Stimulated activated memory B cell treated with anti-CD40 and anti-IgM and Interleukin-4, amounts not matched to agents 10 μg/mL and 1 μg/mL and 100 μg/mL, for 72 hours (primary cell): ENCODE measurements at regions not wholly inside any gene's neighbourhood (a gene's known extent, or its start where the extent isn't known, plus 50 kb on each side); places are given as distances from the start of the nearest gene placed in this dataset.

ENCODE experiments used
- ATAC-seq: fragments of 150-1000 bp; cut with Tn5 transposase; 2 replicates; pipeline ENCODE4 v1.10.0; 2021
- H3K27ac Mint-ChIP-seq: one replicate; pipeline ENCODE4 v1.8.0; 2022; ENCODE audit warnings: mild to moderate bottlenecking, mixed read lengths
- H3K27me3 Mint-ChIP-seq: one replicate; pipeline ENCODE4 v1.8.0; 2022; ENCODE audit warnings: mixed read lengths
- H3K36me3 Mint-ChIP-seq: one replicate; pipeline ENCODE4 v1.8.0; 2022; ENCODE audit warnings: mixed read lengths
- H3K4me1 Mint-ChIP-seq: one replicate; pipeline ENCODE4 v1.8.0; 2022; ENCODE audit warnings: mixed read lengths
- H3K4me3 Mint-ChIP-seq: one replicate; pipeline ENCODE4 v1.8.0; 2022; ENCODE audit warnings: mild to moderate bottlenecking, moderate library complexity, mixed read lengths
- H3K9me3 Mint-ChIP-seq: one replicate; pipeline ENCODE4 v1.8.0; 2022; ENCODE audit warnings: mixed read lengths

DNA sequence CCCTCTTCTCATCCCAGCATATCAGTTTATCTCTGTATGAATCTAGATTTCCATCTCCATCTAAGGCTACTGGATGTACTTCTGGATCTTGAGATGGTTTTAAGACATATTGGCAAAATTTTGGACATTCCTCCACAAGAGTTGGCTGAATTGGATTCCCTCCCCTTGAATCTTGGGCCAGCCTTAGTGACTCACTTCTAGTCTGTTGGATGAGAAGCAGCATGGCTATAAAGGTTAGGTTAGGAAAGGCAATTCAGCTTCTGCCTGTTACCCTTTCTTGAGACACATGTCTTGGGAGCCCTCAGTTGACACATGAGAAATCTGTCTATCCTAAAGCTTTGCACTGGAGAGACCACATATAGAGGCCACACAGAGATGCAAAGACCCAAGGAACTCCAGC is 73.0 kb upstream of the PGR start:
- H3K27me3 Mint-ChIP-seq, result no peaks in the 10 kb centered on the region
- peaks cover 3% of the 10 kb centered on the region for H3K9me3 Mint-ChIP-seq
- H3K27ac Mint-ChIP-seq, result no peak overlapping the region
- no peak overlapping the region for H3K4me3 Mint-ChIP-seq
- ATAC-seq, result peak; percentile 41
- H3K4me1 Mint-ChIP-seq, result no peaks in the 10 kb centered on the region
- H3K36me3 Mint-ChIP-seq, result no peaks in the 10 kb centered on the region

DNA sequence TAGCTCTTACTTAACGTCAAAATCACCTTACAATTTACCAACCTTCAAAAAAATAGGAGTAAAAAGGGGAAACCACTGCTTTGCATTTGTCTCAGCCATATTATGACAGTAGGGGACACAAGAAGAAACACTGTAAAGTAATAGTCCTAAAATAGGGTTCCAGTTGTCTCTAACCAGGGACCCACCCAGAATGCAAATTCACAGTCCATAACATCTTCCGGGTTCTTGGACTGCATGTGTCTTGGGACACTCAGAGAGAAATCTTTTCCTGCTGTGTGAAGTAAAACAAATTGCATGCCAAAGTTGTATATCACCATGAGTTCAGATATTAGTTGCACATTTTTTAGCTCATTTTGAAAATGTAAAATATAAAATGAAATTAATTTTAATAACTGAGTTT is 69.8 kb upstream of the PGR start:
- Mint-ChIP-seq H3K27ac (no peak overlapping the region), H3K36me3 (no peaks in the 10 kb centered on the region), H3K4me3 (no peak overlapping the region), H3K27me3 (no peaks in the 10 kb centered on the region), H3K9me3 (no peaks in the 10 kb centered on the region), H3K4me1 (no peaks in the 10 kb centered on the region)
- ATAC-seq, result no peak

DNA sequence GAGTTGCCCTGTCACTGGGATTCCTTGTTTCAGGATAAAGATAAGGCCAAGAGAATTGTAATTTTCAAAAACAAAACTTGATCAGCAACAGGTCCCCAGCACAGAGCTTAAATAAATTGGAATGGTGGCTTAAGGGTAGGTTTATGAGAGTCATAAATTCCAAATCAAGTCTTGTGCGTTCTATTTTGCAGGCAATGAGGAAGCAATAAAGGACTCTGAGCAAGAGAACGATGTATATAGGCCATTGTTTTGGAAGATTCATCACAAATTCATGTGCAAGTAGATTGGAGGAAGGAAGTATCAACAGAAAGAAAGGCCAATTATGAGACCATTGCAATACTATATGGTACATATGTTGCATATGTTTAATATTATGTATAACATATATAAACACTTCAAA is 65.7 kb upstream of the PGR start:
- H3K4me3 Mint-ChIP-seq, result no peak overlapping the region
- no peaks in the 10 kb centered on the region for H3K27me3 Mint-ChIP-seq
- H3K4me1 Mint-ChIP-seq, result no peaks in the 10 kb centered on the region
- no peaks in the 10 kb centered on the region for H3K9me3 Mint-ChIP-seq
- H3K27ac Mint-ChIP-seq, result no peak overlapping the region
- no peaks in the 10 kb centered on the region for H3K36me3 Mint-ChIP-seq
- no peak for ATAC-seq

GRCh38 chr11:101188801-101189200 is 59.2 kb upstream of the PGR start:
- Mint-ChIP-seq H3K4me1 (no peaks in the 10 kb centered on the region), H3K4me3 (no peak overlapping the region), H3K27ac (no peak overlapping the region), H3K9me3 (no peaks in the 10 kb centered on the region), H3K36me3 (no peaks in the 10 kb centered on the region), H3K27me3 (no peaks in the 10 kb centered on the region)
- ATAC-seq, result no peak

- Mint-ChIP-seq H3K9me3 (no peaks in the 10 kb centered on the region), H3K4me1 (no peaks in the 10 kb centered on the region), H3K36me3 (no peaks in the 10 kb centered on the region), H3K27me3 (no peaks in the 10 kb centered on the region), H3K4me3 (no peak overlapping the region), H3K27ac (no peak overlapping the region)
- ATAC-seq, result no peak
Observed at GRCh38 chr11:101188173-101188572, 58.6 kb upstream of the PGR start.

DNA sequence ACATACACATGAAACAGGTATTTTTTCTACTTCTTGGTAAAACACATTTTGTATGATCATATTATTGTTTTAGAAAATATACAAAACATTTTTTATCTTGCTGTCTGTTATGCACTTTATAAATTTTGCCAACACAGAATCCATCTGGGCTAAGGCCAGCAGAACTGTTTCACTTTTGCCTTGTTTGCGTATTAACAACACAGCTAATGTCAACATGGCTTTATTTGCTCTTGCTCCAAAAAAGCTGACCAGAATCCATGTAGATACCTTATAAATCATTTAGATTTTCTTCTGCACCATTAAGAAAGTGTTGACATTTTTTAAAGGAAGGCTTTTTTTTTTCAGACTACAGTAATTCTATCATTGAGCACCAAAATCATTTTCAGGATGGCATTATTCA is 58.1 kb upstream of the PGR start:
- Mint-ChIP-seq H3K36me3 (no peaks in the 10 kb centered on the region), H3K27me3 (no peaks in the 10 kb centered on the region), H3K27ac (no peak overlapping the region), H3K9me3 (no peaks in the 10 kb centered on the region), H3K4me3 (no peak overlapping the region), H3K4me1 (no peaks in the 10 kb centered on the region)
- ATAC-seq, result no peak

- Mint-ChIP-seq H3K36me3 (no peaks in the 10 kb centered on the region), H3K4me3 (no peak overlapping the region), H3K4me1 (no peaks in the 10 kb centered on the region), H3K27ac (no peak overlapping the region), H3K9me3 (no peaks in the 10 kb centered on the region), H3K27me3 (no peaks in the 10 kb centered on the region)
- ATAC-seq, result no peak
Observed at GRCh38 chr11:101185985-101186384, 56.4 kb upstream of the PGR start.

- no peaks in the 10 kb centered on the region for H3K36me3 Mint-ChIP-seq
- no peak overlapping the region for H3K4me3 Mint-ChIP-seq
- H3K27ac Mint-ChIP-seq, result no peak overlapping the region
- no peak for ATAC-seq
- H3K4me1 Mint-ChIP-seq, result no peaks in the 10 kb centered on the region
- H3K9me3 Mint-ChIP-seq, result no peaks in the 10 kb centered on the region
- H3K27me3 Mint-ChIP-seq, result no peaks in the 10 kb centered on the region
Observed at GRCh38 chr11:101182467-101182866, 52.9 kb upstream of the PGR start.

DNA sequence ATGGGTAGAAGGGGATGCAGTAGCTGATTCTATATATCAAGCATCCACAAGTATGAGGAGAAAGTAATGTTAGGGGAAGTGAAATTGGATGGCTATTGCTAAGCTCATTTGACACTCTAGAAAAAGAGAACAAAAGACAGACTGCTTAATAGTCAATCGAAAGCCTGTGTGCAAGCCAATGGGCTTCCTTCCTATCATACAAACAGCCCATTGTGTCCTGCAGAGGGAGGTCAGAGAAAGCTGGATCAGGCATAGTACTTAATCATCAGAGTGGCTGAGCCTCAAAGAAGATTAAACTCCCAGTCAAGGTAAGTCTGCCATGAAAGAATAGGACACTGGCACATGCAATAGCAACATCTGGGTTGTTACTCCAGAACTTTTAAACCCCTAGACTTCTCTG is 50.9 kb upstream of the PGR start:
- ATAC-seq, result no peak
- Mint-ChIP-seq H3K4me1 (no peaks in the 10 kb centered on the region), H3K27ac (no peak overlapping the region), H3K4me3 (no peak overlapping the region), H3K9me3 (no peaks in the 10 kb centered on the region), H3K36me3 (no peaks in the 10 kb centered on the region), H3K27me3 (no peaks in the 10 kb centered on the region)
